Lower lobe of right lung (tissue), 2 donors: ENCODE measurements at regions not wholly inside any gene's neighbourhood (a gene's known extent, or its start where the extent isn't known, plus 50 kb on each side); places are given as distances from the start of the nearest gene placed in this dataset.

ENCODE experiments used
- ATAC-seq, 2 donors: fragments of 200-7000 bp; cut with Tn5 transposase; one replicate each; pipeline ENCODE4 v1.9.1; 2020 to 2022; ENCODE audit warnings: mild to moderate bottlenecking in 2 of 2, moderate library complexity in 2 of 2
- DNase-seq: peaks from one replicate; pipeline ENCODE4 v3.0.0-alpha.2; 2020
- H3K27ac ChIP-seq: fragments of 200-600 bp; one replicate; pipeline ENCODE4 v1.8.0; 2022
- H3K27me3 ChIP-seq: fragments of 200-600 bp; one replicate; pipeline ENCODE4 v1.8.0; 2022; ENCODE audit warnings: low read depth
- H3K36me3 ChIP-seq: fragments of 200-600 bp; one replicate; pipeline ENCODE4 v1.8.0; 2022; ENCODE audit warnings: mild to moderate bottlenecking
- H3K4me1 ChIP-seq: fragments of 200-600 bp; one replicate; pipeline ENCODE4 v1.8.0; 2022
- H3K4me3 ChIP-seq: fragments of 200-600 bp; one replicate; pipeline ENCODE4 v1.8.0; 2022; ENCODE audit warnings: mild to moderate bottlenecking
- H3K9me3 ChIP-seq: fragments of 200-600 bp; one replicate; pipeline ENCODE4 v1.8.0; 2022
- intact Hi-C: fragments of 100-400 bp; cut with DNase I; formaldehyde crosslinking; loops from one replicate; pipeline ENCODE4 v1.11.0; 2022
- TF ChIP-seq, protein P1 (sequence below): fragments of 200-600 bp; IDR thresholded peaks from one replicate; pipeline ENCODE4 v1.8.0; 2022; ENCODE audit warnings: antibody characterized with exemption, mild to moderate bottlenecking
- donor health status: DM: no; HTN: yes; CAD: no; lungs with severe emphysema.

DNA sequence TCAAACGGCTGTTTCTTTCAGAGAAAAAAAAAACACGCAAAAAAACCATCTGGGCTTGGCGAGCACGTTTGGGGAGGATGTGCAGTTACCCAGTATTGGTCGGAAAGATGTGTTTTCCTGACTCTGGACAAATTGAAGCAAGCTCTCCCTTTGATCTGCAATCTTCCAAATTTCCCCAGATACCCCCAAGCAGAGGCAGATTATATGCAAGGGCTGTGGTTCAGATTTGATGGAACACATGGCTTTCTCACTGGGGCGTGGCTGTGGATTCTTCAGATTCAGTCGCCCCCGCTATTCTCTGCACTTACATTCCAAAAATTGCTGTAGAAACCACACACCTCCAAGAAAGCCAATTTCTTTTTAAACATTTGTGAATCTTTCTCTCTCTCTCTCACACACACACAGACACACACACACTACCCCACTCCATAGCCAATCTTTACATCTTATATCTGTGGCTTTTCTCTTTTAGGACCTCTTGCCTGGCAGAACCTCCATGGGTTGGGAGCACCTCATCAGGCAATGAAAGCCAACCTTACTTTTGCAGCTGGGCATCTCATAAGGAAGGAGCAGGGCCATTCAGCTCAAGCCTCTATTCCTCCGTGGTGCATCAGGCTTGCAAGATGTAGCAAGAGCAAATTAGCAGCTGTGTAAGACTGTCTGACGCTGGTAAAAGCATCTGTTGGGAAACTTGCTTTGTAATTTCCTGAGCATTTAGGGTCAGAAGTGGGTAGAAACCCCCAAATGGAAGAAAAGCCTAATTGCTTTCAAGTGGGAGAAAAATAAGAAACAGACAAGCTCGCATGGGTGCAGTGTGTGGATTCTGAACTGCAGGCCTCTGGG, 103.9 kb upstream of the FAM20A start:
- Histone ChIP-seq H3K27ac (no peak overlapping the region), H3K27me3 (no peaks in the 10 kb centered on the region), H3K4me3 (no peak overlapping the region), H3K9me3 (no peaks in the 10 kb centered on the region), H3K36me3 (no peaks in the 10 kb centered on the region), H3K4me1 (peaks cover 4% of the 10 kb centered on the region)
- intact Hi-C loops = no loop called here
- ATAC-seq (no peak), DNase-seq (no peak)
- TF ChIP-seq, protein P1, sequence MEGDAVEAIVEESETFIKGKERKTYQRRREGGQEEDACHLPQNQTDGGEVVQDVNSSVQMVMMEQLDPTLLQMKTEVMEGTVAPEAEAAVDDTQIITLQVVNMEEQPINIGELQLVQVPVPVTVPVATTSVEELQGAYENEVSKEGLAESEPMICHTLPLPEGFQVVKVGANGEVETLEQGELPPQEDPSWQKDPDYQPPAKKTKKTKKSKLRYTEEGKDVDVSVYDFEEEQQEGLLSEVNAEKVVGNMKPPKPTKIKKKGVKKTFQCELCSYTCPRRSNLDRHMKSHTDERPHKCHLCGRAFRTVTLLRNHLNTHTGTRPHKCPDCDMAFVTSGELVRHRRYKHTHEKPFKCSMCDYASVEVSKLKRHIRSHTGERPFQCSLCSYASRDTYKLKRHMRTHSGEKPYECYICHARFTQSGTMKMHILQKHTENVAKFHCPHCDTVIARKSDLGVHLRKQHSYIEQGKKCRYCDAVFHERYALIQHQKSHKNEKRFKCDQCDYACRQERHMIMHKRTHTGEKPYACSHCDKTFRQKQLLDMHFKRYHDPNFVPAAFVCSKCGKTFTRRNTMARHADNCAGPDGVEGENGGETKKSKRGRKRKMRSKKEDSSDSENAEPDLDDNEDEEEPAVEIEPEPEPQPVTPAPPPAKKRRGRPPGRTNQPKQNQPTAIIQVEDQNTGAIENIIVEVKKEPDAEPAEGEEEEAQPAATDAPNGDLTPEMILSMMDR = no peak

DNA sequence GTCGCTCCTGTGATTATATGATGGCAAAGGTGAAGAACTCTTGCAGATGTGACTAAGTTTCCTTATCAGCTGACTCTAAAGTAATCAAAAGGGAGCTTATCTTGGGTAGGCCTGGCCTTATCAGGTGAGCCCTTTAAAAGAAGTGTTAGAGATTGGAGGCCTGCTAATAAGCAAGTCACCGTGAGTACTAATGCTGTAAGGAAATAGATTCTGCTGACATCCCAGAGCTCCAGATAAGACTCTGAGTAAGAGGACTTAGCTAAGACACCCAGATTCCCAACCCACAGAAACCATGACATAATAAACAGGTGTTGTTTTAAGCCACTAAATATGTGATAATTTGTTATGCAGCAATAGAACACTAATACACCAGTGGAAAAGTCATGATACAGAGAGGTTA, 99.9 kb upstream of the FAM20A start:
- H3K27me3 ChIP-seq = no peaks in the 10 kb centered on the region
- TF ChIP-seq, protein P1 = no peak
- intact Hi-C loops = no loop called here
- ATAC-seq (no peak), DNase-seq (no peak)
- H3K36me3 ChIP-seq = no peaks in the 10 kb centered on the region
- H3K4me1 ChIP-seq = no peaks in the 10 kb centered on the region
- no peaks in the 10 kb centered on the region for H3K9me3 ChIP-seq
- H3K27ac ChIP-seq = no peak overlapping the region
- no peak overlapping the region for H3K4me3 ChIP-seq

DNA sequence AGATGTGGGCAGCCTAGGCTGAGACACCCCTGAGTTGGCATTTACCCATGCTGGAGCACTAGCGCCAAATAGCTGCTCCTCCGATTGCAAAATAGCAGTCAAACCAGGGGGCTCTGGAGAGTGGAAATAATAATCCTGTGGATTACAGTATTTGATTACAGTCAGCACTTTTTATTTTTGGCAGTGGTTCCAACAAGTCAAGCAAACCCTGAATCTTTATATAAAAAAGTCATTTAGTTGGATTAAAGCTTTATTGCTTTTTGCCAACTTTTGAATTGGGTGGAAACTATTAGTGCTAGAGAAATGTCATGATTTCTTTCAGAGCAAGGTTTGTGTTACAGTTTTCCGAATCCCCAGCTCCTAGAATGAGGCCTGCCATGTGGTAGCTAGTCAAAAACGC, 99.3 kb upstream of the FAM20A start:
- no peaks in the 10 kb centered on the region for H3K36me3 ChIP-seq
- no peak overlapping the region for H3K4me3 ChIP-seq
- DNase-seq (no peak), ATAC-seq (no peak)
- no peaks in the 10 kb centered on the region for H3K9me3 ChIP-seq
- H3K4me1 ChIP-seq = no peaks in the 10 kb centered on the region
- no peaks in the 10 kb centered on the region for H3K27me3 ChIP-seq
- intact Hi-C loops = no loop called here
- TF ChIP-seq, protein P1 = no peak
- H3K27ac ChIP-seq = no peak overlapping the region

DNA sequence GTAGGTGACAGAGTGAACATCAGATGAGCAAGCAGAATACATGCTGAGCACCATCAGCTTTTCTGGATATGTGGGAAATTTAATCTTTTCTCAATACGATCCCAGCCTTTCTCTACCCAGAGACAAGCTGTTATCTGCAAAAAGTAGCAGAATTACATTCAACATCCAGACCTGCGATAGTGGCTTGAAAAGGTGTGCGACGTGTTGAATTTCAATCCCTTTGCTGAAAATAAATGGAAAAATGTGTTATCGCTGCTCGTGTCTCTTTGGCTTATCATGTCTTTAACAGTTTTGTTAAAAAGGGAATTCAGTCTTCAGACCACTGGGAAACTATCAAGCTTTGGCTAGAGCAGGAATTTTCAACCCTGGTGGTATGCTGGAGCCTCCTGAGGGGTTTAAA, 98.8 kb upstream of the FAM20A start:
- intact Hi-C loops = no loop called here
- TF ChIP-seq, protein P1 = no peak
- H3K27ac ChIP-seq = no peak overlapping the region

DNA sequence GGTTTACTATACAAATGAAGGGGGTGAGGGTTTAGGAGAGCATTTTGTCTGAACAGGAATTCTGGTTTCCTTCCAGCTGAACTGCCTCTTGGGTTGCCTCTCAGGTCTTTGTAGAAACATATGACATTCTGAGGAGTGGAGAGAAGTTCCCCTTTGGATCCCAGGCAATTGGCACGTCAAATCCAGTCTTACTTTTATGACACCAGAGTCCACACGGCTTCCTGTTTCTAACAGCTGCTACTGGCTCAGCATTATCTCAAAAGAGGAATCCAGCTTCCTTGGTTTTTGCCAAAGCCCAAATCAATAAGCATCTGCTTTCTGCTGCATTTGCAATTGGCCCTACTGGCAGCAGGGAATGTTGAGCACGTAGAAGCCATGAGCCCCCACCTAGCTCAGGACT, 97.6 kb upstream of the FAM20A start:
- no peak overlapping the region for H3K4me3 ChIP-seq
- H3K27ac ChIP-seq = peak overlapping the region; percentile 20
- TF ChIP-seq, protein P1 = no peak
- no peaks in the 10 kb centered on the region for H3K4me1 ChIP-seq
- ATAC-seq (peak; percentile 53 to 72), DNase-seq (no peak)
- no peaks in the 10 kb centered on the region for H3K36me3 ChIP-seq
- intact Hi-C loops = no loop called here
- H3K27me3 ChIP-seq = no peaks in the 10 kb centered on the region
- H3K9me3 ChIP-seq = no peaks in the 10 kb centered on the region

More for the DNA sequence above, 98.8 kb upstream of the FAM20A start:
- H3K4me3 ChIP-seq = no peak overlapping the region
- no peaks in the 10 kb centered on the region for H3K27me3 ChIP-seq
- DNase-seq = no peak
- no peaks in the 10 kb centered on the region for H3K4me1 ChIP-seq
- ATAC-seq = no peak
- no peaks in the 10 kb centered on the region for H3K36me3 ChIP-seq
- H3K9me3 ChIP-seq = no peaks in the 10 kb centered on the region
